Astrocyte (in vitro differentiated cells and primary cell): ENCODE measurements at regions not wholly inside any gene's neighbourhood (a gene's known extent, or its start where the extent isn't known, plus 50 kb on each side); places are given as distances from the start of the nearest gene placed in this dataset.

Experiments used
- CTCF ChIP-seq: IDR thresholded peaks from 2 replicates; pipeline ENCODE4 v1.5.1; 2011; ENCODE audit warnings: low read depth, mild to moderate bottlenecking, inconsistent platforms, low read length, moderate library complexity; ENCODE audit not compliant: insufficient read depth
- EZH2 ChIP-seq: IDR thresholded peaks from 2 replicates; pipeline ENCODE4 v1.6.1; 2012; ENCODE audit warnings: mild to moderate bottlenecking, low read length, inconsistent platforms; ENCODE audit not compliant: insufficient read depth

DNA sequence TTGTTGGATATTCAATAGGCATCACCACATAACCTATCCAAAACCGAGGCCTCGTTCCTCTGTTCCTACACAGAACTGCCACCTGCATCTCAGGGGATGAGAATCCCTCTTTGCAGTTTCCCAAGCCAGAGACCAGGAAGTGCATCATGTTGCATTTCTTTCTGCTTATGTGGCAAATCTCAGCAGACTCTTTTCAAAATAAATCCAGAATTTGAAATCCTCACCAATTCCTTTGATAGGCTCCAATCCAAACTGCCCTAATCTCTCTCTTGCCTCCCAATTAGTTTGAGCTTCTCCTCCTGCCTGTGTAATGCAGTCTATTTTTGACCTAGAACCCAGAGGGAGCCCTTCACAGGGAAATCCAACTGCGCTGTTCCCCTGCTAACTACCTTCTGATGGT is 215.5 kb downstream of the RNF144A start:
- TF ChIP-seq CTCF (no peak), EZH2 (no peak)
